ENCODE measurements at regions not wholly inside any gene's neighbourhood (a gene's known extent, or its start where the extent isn't known, plus 50 kb on each side); places are given as distances from the start of the nearest gene placed in this dataset.

DNA sequence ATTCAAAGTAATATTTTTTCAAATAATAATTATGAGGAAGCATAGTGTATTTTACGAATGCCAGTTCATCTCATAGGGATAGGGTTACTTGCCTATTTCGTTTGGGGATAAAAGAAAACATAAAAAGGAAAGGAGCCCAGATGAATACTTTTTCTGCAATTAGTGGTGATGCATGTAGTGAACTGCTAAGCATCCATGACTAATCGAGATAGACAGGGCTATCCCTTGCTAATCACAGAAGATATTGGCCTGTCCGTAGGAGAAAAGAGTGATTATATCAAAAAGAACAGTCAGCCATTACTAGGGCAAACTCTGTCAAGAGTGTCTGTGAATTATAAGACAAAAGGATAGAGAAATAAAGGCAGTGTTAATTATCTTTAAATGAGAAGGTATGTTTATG, 746.1 kb downstream of the C4orf33 start:
- TF ChIP-seq POLR2AphosphoS5 (IDR thresholded peaks at IDR 0.05; ENCODE audit: borderline replicate concordance, low read depth, low read length) (no peak), EZH2 (IDR thresholded peaks at IDR 0.05) (no peak)

Data from SK-N-MC (cell line).